ENCODE measurements at regions not wholly inside any gene's neighbourhood (a gene's known extent, or its start where the extent isn't known, plus 50 kb on each side); places are given as distances from the start of the nearest gene placed in this dataset.

GRCh38 chr2:49754381-49754780 lies 600.1 kb upstream of the FSHR start:
- 59% methylated on average over 3 of the region's 3 CpGs for WGBS (ENCODE audit: low lambda C conversion rate)
- Histone ChIP-seq H2AFZ (ENCODE audit: low read depth) (no peak overlapping the region), H3K36me3 (replicated peaks in 1 of 2; ENCODE audit: control insufficient read depth in 1 of 2, insufficient read depth in 2 of 2, low read length in 1 of 2) (no peaks in the 10 kb centered on the region), H3K27me3 (ENCODE audit: insufficient read depth) (no peaks in the 10 kb centered on the region), H3K9ac (no peak overlapping the region), H3K9me2 (no peaks in the 10 kb centered on the region), H3K4me2 (no peak overlapping the region), H3K79me2 (ENCODE audit: insufficient read depth) (no peaks in the 10 kb centered on the region), H3F3A (replicated peaks; ENCODE audit: insufficient read depth) (no peaks in the 10 kb centered on the region), H4K20me1 (ENCODE audit: insufficient read depth) (no peaks in the 10 kb centered on the region), H3K4me1 (ENCODE audit: control insufficient read depth in 1 of 2, insufficient read depth in 2 of 2, low read depth in 1 of 2, low read length in 1 of 2) (no peaks in the 10 kb centered on the region), H3K4me3 (ENCODE audit: low read depth in 2 of 2, low read length in 1 of 2) (no peak overlapping the region), H3K27ac (ENCODE audit: low read depth in 2 of 2, low read length in 1 of 2) (no peak overlapping the region), H3K9me3 (no peaks in the 10 kb centered on the region)
- CTCF ChIA-PET, result interaction anchor here (2.4 kb wide), 1 partner anchor 17 kb away, joined by 7 read pairs; no protein-coding TSS in a partner anchor
- TF ChIP-seq SIN3A (IDR thresholded peaks at IDR 0.05; ENCODE audit: borderline replicate concordance, low read depth, low read length), result no peak
- TF ChIP-seq RCOR1 (IDR thresholded peaks at IDR 0.05; ENCODE audit: low read length), result no peak
- no peak for TF ChIP-seq TCF12 (IDR thresholded peaks at IDR 0.05)
- no peak for TF ChIP-seq USF1 (IDR thresholded peaks at IDR 0.05; ENCODE audit: borderline replicate concordance, low read depth)
- TF ChIP-seq RFX5 (IDR thresholded peaks at IDR 0.05; ENCODE audit: low read length), result no peak
- no peak for TF ChIP-seq YY1 (IDR thresholded peaks at IDR 0.05; ENCODE audit: low read depth)
- no peak for TF ChIP-seq RXRA (IDR thresholded peaks at IDR 0.05; ENCODE audit: borderline replicate concordance, low read depth)
- TF ChIP-seq FOXJ3 (CRISPR knock-in tag; IDR thresholded peaks at IDR 0.05), result no peak
- TF ChIP-seq TAF1 (IDR thresholded peaks at IDR 0.05; ENCODE audit: borderline replicate concordance, low read depth, low read length), result no peak
- TF ChIP-seq CHD2 (IDR thresholded peaks at IDR 0.05; ENCODE audit: low read length, partially characterized antibody), result no peak
- TF ChIP-seq MXI1 (IDR thresholded peaks at IDR 0.05; ENCODE audit: low read depth, low read length), result no peak
- no peak for TF ChIP-seq MEF2A (IDR thresholded peaks at IDR 0.05; ENCODE audit: borderline replicate concordance, low read depth)
- TF ChIP-seq MAX (IDR thresholded peaks at IDR 0.05; ENCODE audit: low read depth), result no peak
- TF ChIP-seq SMC3 (IDR thresholded peaks at IDR 0.05; ENCODE audit: low read depth, low read length), result no peak
- TF ChIP-seq POLR2AphosphoS5 (IDR thresholded peaks at IDR 0.05; ENCODE audit: low read depth, low read length), result no peak
- no peak for TF ChIP-seq TEAD4 (IDR thresholded peaks at IDR 0.05; ENCODE audit: borderline replicate concordance, insufficient read depth)
- TF ChIP-seq ZBTB33 (IDR thresholded peaks at IDR 0.05; ENCODE audit: borderline replicate concordance, low read depth), result no peak
- no peak for DNase-seq
- POLR2A ChIA-PET, result no interaction called here

Measured in SK-N-SH (cell line).